ENCODE measurements at regions not wholly inside any gene's neighbourhood (a gene's known extent, or its start where the extent isn't known, plus 50 kb on each side); places are given as distances from the start of the nearest gene placed in this dataset.

DNA sequence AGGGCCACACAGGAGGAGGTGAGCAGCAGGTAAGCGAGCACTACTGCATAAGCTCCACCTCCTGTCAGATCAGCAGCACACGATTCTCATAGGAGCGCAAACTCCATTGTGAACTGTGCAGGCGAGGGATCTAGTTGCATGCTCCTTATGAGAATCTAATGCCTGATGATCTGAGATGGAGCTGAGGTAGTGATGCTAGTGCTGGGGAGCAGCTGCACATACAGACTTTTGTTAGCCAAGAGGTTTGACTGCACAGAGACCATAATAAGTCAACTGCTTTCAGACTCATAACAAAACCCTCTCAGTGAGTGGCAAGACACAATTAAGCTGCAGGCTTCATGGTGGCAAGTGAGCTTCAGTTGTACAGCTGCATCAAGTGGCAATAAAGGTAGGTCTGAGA lies 83.4 kb downstream of the PSMG1 start:
- intact Hi-C loops (cut with DNase I): no loop called here
- no peak for FAIRE-seq
- TF ChIP-seq, protein P1, sequence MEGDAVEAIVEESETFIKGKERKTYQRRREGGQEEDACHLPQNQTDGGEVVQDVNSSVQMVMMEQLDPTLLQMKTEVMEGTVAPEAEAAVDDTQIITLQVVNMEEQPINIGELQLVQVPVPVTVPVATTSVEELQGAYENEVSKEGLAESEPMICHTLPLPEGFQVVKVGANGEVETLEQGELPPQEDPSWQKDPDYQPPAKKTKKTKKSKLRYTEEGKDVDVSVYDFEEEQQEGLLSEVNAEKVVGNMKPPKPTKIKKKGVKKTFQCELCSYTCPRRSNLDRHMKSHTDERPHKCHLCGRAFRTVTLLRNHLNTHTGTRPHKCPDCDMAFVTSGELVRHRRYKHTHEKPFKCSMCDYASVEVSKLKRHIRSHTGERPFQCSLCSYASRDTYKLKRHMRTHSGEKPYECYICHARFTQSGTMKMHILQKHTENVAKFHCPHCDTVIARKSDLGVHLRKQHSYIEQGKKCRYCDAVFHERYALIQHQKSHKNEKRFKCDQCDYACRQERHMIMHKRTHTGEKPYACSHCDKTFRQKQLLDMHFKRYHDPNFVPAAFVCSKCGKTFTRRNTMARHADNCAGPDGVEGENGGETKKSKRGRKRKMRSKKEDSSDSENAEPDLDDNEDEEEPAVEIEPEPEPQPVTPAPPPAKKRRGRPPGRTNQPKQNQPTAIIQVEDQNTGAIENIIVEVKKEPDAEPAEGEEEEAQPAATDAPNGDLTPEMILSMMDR (IDR thresholded peaks at IDR 0.05; ENCODE audit: borderline replicate concordance, extremely low read depth, insufficient read depth): no peak

DNA sequence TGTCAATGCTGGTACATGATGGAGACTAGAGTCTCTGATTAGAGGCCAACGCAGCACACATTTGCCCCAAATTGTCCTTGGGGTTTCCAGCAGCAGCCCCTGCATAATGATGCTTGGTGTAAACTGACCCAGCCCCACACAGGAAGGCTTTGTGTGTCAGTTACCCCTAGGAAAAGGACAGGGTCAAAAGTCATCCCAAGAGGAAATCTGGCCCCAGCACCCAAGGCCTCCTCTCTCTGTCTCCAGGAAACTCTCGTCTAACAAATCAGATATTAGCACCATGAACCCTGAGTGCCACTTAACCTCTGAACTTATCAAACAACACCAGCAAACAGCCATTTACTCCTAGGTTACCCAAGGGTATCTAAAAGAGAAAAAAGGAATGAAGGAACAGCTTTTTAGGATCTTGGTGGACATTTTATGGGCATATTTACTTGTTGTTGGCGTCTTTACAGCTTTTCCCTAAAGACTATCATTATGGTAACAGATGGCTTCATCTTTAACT lies 84.5 kb downstream of the PSMG1 start:
- intact Hi-C loops (cut with DNase I): no loop called here
- no peaks in the 10 kb centered on the region for H3K9me3 ChIP-seq (ENCODE audit: control insufficient read depth in 2 of 3, insufficient read depth in 1 of 3, low read length in 3 of 3)
- no peaks in the 10 kb centered on the region for H3K36me3 ChIP-seq (ENCODE audit: control insufficient read depth in 2 of 3, insufficient read depth in 3 of 3, low read length in 3 of 3)
- no peak overlapping the region for H3K4me3 ChIP-seq (ENCODE audit: low read length in 3 of 3)
- no peak for FAIRE-seq
- TF ChIP-seq, protein P1 (IDR thresholded peaks at IDR 0.05; ENCODE audit: borderline replicate concordance, extremely low read depth, insufficient read depth): no peak
- H3K9ac ChIP-seq (ENCODE audit: low read length in 3 of 3): no peak overlapping the region
- no peaks in the 10 kb centered on the region for H3K27me3 ChIP-seq (ENCODE audit: control insufficient read depth, insufficient read depth, low read length)
- DNase-seq: peak in 3 of 5 donors; percentile 37 to 92 (median 79)
- peaks cover 0 to 5% (median 3%) of the 10 kb centered on the region in 3 donors for H3K4me1 ChIP-seq (ENCODE audit: control insufficient read depth in 2 of 3, insufficient read depth in 2 of 3, low read depth in 1 of 3, low read length in 3 of 3)
- no peak overlapping the region for H3K27ac ChIP-seq (ENCODE audit: low read depth in 2 of 2, low read length in 2 of 2)

More for the DNA sequence above, 83.4 kb downstream of the PSMG1 start:
- H3K4me1 ChIP-seq (ENCODE audit: control insufficient read depth in 2 of 3, insufficient read depth in 2 of 3, low read depth in 1 of 3, low read length in 3 of 3): peaks cover 0 to 5% (median 3%) of the 10 kb centered on the region in 3 donors
- H3K4me3 ChIP-seq (ENCODE audit: low read length in 3 of 3): no peak overlapping the region
- no peaks in the 10 kb centered on the region for H3K27me3 ChIP-seq (ENCODE audit: control insufficient read depth, insufficient read depth, low read length)
- DNase-seq: peak in 1 of 5 donors; percentile 18
- H3K9ac ChIP-seq (ENCODE audit: low read length in 3 of 3): no peak overlapping the region
- no peak overlapping the region for H3K27ac ChIP-seq (ENCODE audit: low read depth in 2 of 2, low read length in 2 of 2)
- H3K36me3 ChIP-seq (ENCODE audit: control insufficient read depth in 2 of 3, insufficient read depth in 3 of 3, low read length in 3 of 3): no peaks in the 10 kb centered on the region
- no peaks in the 10 kb centered on the region for H3K9me3 ChIP-seq (ENCODE audit: control insufficient read depth in 2 of 3, insufficient read depth in 1 of 3, low read length in 3 of 3)

DNA sequence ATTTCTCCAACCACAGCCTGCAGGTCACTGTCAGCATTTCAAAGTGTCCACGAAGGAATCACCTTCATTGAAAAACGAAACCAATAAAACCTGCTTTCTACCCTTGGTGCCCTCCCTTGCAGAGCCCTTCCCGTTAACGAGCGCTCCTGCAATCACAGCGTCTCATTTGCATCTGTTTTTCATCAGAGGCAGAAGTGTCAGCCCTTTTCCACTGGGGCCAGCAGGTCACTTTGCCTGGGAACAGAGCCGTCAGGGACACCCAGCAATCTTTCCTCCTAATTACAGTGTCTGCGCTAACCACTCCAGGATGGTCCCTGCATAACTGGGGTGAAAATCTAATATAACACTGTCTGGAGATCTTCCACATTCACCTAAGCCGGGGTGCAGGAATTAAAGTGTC lies 85.3 kb downstream of the PSMG1 start:
- Histone ChIP-seq H3K4me1 (ENCODE audit: control insufficient read depth in 2 of 3, insufficient read depth in 2 of 3, low read depth in 1 of 3, low read length in 3 of 3) (peaks cover 0 to 5% (median 3%) of the 10 kb centered on the region in 3 donors), H3K27ac (ENCODE audit: low read depth in 2 of 2, low read length in 2 of 2) (peak overlapping the region; percentile 40 to 44), H3K27me3 (ENCODE audit: control insufficient read depth, insufficient read depth, low read length) (no peaks in the 10 kb centered on the region), H3K36me3 (ENCODE audit: control insufficient read depth in 2 of 3, insufficient read depth in 3 of 3, low read length in 3 of 3) (no peaks in the 10 kb centered on the region), H3K9ac (ENCODE audit: low read length in 3 of 3) (no peak overlapping the region), H3K4me3 (ENCODE audit: low read length in 3 of 3) (no peak overlapping the region), H3K9me3 (ENCODE audit: control insufficient read depth in 2 of 3, insufficient read depth in 1 of 3, low read length in 3 of 3) (no peaks in the 10 kb centered on the region)
- intact Hi-C loops (cut with DNase I): no loop called here
- TF ChIP-seq, protein P1 (IDR thresholded peaks at IDR 0.05; ENCODE audit: borderline replicate concordance, extremely low read depth, insufficient read depth): no peak
- DNase-seq (peak in 1 of 5 donors; percentile 59), FAIRE-seq (no peak)

All from kidney (tissue), 13 donors.